ENCODE measurements at regions not wholly inside any gene's neighbourhood (a gene's known extent, or its start where the extent isn't known, plus 50 kb on each side); places are given as distances from the start of the nearest gene placed in this dataset.

DNA sequence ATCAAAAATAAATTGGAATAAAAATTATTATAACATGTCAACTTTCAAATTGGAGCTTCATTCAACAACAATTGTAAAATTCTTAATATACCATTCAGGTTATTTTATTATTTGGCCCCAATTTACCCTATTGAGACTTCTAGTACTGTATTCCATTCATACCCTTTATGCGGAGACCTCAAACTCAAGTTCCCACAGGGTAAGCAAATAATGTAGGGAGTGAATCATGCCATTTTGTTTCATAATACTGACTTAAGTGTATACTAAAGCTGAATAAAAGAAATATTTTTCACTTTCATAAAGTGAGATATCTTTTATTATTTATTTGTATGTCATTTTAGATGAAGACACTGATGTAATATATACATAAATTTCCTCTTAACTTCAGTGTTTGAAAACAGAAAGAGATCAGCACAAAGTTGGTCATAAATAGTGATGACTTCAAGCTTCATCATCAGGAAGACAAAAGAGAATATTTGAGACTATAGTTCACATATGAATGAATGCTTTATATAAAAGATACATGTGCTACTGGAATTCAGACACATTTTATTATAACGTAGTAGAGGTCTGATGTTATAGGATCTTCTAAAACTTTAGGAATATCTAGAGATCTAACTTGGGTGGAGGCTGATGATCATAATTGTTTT is 894.4 kb upstream of the PCDH9 start:
- TF ChIP-seq, protein P1, sequence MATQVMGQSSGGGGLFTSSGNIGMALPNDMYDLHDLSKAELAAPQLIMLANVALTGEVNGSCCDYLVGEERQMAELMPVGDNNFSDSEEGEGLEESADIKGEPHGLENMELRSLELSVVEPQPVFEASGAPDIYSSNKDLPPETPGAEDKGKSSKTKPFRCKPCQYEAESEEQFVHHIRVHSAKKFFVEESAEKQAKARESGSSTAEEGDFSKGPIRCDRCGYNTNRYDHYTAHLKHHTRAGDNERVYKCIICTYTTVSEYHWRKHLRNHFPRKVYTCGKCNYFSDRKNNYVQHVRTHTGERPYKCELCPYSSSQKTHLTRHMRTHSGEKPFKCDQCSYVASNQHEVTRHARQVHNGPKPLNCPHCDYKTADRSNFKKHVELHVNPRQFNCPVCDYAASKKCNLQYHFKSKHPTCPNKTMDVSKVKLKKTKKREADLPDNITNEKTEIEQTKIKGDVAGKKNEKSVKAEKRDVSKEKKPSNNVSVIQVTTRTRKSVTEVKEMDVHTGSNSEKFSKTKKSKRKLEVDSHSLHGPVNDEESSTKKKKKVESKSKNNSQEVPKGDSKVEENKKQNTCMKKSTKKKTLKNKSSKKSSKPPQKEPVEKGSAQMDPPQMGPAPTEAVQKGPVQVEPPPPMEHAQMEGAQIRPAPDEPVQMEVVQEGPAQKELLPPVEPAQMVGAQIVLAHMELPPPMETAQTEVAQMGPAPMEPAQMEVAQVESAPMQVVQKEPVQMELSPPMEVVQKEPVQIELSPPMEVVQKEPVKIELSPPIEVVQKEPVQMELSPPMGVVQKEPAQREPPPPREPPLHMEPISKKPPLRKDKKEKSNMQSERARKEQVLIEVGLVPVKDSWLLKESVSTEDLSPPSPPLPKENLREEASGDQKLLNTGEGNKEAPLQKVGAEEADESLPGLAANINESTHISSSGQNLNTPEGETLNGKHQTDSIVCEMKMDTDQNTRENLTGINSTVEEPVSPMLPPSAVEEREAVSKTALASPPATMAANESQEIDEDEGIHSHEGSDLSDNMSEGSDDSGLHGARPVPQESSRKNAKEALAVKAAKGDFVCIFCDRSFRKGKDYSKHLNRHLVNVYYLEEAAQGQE (IDR thresholded peaks at IDR 0.05) = no peak
- TF ChIP-seq RAD21 (IDR thresholded peaks at IDR 0.05) (no peak), SP1 (IDR thresholded peaks at IDR 0.05) (no peak), TAF1 (conservative IDR thresholded peaks at IDR 0.05) (no peak), HNF4G (IDR thresholded peaks at IDR 0.05) (no peak), YY1 (IDR thresholded peaks at IDR 0.05) (no peak)
- TF ChIP-seq, protein P2, sequence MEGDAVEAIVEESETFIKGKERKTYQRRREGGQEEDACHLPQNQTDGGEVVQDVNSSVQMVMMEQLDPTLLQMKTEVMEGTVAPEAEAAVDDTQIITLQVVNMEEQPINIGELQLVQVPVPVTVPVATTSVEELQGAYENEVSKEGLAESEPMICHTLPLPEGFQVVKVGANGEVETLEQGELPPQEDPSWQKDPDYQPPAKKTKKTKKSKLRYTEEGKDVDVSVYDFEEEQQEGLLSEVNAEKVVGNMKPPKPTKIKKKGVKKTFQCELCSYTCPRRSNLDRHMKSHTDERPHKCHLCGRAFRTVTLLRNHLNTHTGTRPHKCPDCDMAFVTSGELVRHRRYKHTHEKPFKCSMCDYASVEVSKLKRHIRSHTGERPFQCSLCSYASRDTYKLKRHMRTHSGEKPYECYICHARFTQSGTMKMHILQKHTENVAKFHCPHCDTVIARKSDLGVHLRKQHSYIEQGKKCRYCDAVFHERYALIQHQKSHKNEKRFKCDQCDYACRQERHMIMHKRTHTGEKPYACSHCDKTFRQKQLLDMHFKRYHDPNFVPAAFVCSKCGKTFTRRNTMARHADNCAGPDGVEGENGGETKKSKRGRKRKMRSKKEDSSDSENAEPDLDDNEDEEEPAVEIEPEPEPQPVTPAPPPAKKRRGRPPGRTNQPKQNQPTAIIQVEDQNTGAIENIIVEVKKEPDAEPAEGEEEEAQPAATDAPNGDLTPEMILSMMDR (IDR thresholded peaks at IDR 0.05; ENCODE audit: low read depth, low read length, missing input control) = no peak
- TF ChIP-seq, protein P3, sequence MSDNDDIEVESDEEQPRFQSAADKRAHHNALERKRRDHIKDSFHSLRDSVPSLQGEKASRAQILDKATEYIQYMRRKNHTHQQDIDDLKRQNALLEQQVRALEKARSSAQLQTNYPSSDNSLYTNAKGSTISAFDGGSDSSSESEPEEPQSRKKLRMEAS (IDR thresholded peaks at IDR 0.05) = no peak
